ENCODE measurements at regions not wholly inside any gene's neighbourhood (a gene's known extent, or its start where the extent isn't known, plus 50 kb on each side); places are given as distances from the start of the nearest gene placed in this dataset.
A peak's percentile ranks its signal among the peaks of the same experiment; 100 is the strongest.

GRCh38 chr6:93183531-93183972, 235.8 kb downstream of the EPHA7 start:
- WGBS, 2 donors = 27 to 39% methylated on average over 3 of the region's 3 CpGs
- ATAC-seq (ENCODE audit: insufficient read depth, low FRiP score) (no peak), DNase-seq (peak in 1 of 3 donors; percentile 16)
- Histone ChIP-seq H3K4me1 (ENCODE audit: control insufficient read depth in 5 of 5, insufficient read depth in 5 of 5, low read length in 5 of 5) (peaks cover 0 to 11% (median 2%) of the 10 kb centered on the region in 5 donors), H3K9me3 (ENCODE audit: control insufficient read depth in 4 of 4, insufficient read depth in 3 of 4, low read length in 3 of 4) (no peaks in the 10 kb centered on the region), H3K9ac (ENCODE audit: insufficient read depth in 1 of 2, low read length in 2 of 2) (no peak overlapping the region), H3K27me3 (ENCODE audit: control insufficient read depth in 3 of 3, insufficient read depth in 3 of 3, low read length in 2 of 3) (no peaks in the 10 kb centered on the region), H3K4me3 (no peak overlapping the region), H3K36me3 (ENCODE audit: control insufficient read depth in 4 of 4, insufficient read depth in 4 of 4, low read length in 4 of 4) (no peaks in the 10 kb centered on the region), H3K27ac (ENCODE audit: low read depth in 1 of 2, low read length in 1 of 2) (no peak overlapping the region)
- no peak for TF ChIP-seq CTCF (IDR thresholded peaks at IDR 0.05; ENCODE audit: control extremely low read depth, extremely low read depth)

- WGBS, 2 donors = 67 to 73% methylated on average over 2 of the region's 2 CpGs
- Histone ChIP-seq H3K27ac (ENCODE audit: low read depth in 1 of 2, low read length in 1 of 2) (no peak overlapping the region), H3K4me1 (ENCODE audit: control insufficient read depth in 5 of 5, insufficient read depth in 5 of 5, low read length in 5 of 5) (peaks cover 0 to 16% (median 2%) of the 10 kb centered on the region in 5 donors), H3K9me3 (ENCODE audit: control insufficient read depth in 4 of 4, insufficient read depth in 3 of 4, low read length in 3 of 4) (no peaks in the 10 kb centered on the region), H3K4me3 (no peak overlapping the region), H3K27me3 (ENCODE audit: control insufficient read depth in 3 of 3, insufficient read depth in 3 of 3, low read length in 2 of 3) (no peaks in the 10 kb centered on the region), H3K9ac (ENCODE audit: insufficient read depth in 1 of 2, low read length in 2 of 2) (no peak overlapping the region), H3K36me3 (ENCODE audit: control insufficient read depth in 4 of 4, insufficient read depth in 4 of 4, low read length in 4 of 4) (no peaks in the 10 kb centered on the region)
- no peak for TF ChIP-seq CTCF (IDR thresholded peaks at IDR 0.05; ENCODE audit: control extremely low read depth, extremely low read depth)
- DNase-seq (peak in 1 of 3 donors; percentile 4), ATAC-seq (ENCODE audit: insufficient read depth, low FRiP score) (no peak)
Measured at GRCh38 chr6:93182938-93183479, 236.3 kb downstream of the EPHA7 start.

GRCh38 chr6:93177918-93178317, 241.4 kb downstream of the EPHA7 start:
- no peaks in the 10 kb centered on the region for H3K9me3 ChIP-seq (ENCODE audit: control insufficient read depth in 4 of 4, insufficient read depth in 3 of 4, low read length in 3 of 4)
- no peak for ATAC-seq (ENCODE audit: insufficient read depth, low FRiP score)
- 89% methylated on average over 2 of the region's 2 CpGs for WGBS, 2 donors

More at GRCh38 chr6:93177918-93178317, 241.4 kb downstream of the EPHA7 start:
- peaks cover 0 to 9% (median 2%) of the 10 kb centered on the region in 5 donors for H3K4me1 ChIP-seq (ENCODE audit: control insufficient read depth in 5 of 5, insufficient read depth in 5 of 5, low read length in 5 of 5)
- DNase-seq = no peak
- H3K27me3 ChIP-seq (ENCODE audit: control insufficient read depth in 3 of 3, insufficient read depth in 3 of 3, low read length in 2 of 3) = no peaks in the 10 kb centered on the region
- TF ChIP-seq CTCF (IDR thresholded peaks at IDR 0.05; ENCODE audit: control extremely low read depth, extremely low read depth) = no peak
- H3K36me3 ChIP-seq (ENCODE audit: control insufficient read depth in 4 of 4, insufficient read depth in 4 of 4, low read length in 4 of 4) = no peaks in the 10 kb centered on the region
- H3K9ac ChIP-seq (ENCODE audit: insufficient read depth in 1 of 2, low read length in 2 of 2) = no peak overlapping the region
- no peak overlapping the region for H3K27ac ChIP-seq (ENCODE audit: low read depth in 1 of 2, low read length in 1 of 2)
- H3K4me3 ChIP-seq = no peak overlapping the region

Data from lung (tissue), 11 donors.